GM18511 (cell line): ENCODE measurements at regions not wholly inside any gene's neighbourhood (a gene's known extent, or its start where the extent isn't known, plus 50 kb on each side); places are given as distances from the start of the nearest gene placed in this dataset.

Experiments used
- ATAC-seq: cut with Tn5 transposase; IDR thresholded peaks from one replicate; pipeline ENCODE4 v1.9.1; 2021; ENCODE audit warnings: mild to moderate bottlenecking, moderate library complexity; ENCODE audit not compliant: unreplicated experiment

- no peak for ATAC-seq
These were observed 386.6 kb upstream of the THBS1 start for GRCh38 chr15:39194106-39194830.

DNA sequence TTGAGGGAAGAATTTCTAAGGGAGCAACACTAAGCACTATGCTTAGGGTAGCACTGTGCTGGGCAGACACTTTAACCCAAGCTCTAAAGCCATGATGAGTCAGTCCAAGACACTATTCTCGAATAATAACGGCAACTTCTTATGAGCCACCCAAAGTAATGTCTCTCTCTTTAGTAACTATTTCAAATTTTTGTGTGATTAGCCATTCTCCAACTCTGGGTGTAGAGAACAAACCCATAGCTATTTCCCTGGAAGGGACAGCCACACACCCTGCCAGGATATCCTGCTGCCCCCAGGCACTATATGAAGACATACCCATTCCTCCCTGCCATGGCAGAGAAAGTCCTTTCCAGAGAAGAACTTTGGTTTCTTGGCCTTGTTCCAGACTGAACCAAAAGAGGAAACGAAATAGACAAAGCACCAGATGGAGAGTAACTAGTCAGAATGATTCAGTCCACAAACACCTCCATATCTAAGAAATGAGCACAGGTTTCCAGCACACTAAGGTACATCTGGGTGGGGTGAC is 384.9 kb upstream of the THBS1 start:
- no peak for ATAC-seq

- no peak for ATAC-seq
These were observed 382.6 kb upstream of the THBS1 start for GRCh38 chr15:39198044-39199000.

GRCh38 chr15:39199076-39199475 is 381.8 kb upstream of the THBS1 start:
- ATAC-seq, result no peak

- no peak for ATAC-seq
These were observed 380.3 kb upstream of the THBS1 start for GRCh38 chr15:39200586-39200985.

DNA sequence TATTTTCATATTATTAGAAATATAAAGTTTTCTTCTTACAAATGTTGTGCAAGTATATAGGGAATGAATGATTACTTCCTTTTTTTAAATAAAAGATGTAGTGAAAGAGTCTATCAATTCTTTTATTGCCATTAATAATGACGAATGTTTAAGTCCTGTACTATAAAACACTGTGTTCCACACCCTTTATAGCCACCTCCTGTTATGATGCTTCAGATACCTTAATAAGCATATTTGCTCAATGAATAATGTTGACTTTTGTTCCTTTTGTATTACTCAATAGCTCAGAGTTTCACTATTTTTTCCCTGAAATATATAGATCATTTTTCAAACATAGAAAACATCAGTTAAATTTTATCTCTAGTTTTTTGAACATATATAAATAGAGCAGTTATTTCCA is 378.2 kb upstream of the THBS1 start:
- no peak for ATAC-seq

DNA sequence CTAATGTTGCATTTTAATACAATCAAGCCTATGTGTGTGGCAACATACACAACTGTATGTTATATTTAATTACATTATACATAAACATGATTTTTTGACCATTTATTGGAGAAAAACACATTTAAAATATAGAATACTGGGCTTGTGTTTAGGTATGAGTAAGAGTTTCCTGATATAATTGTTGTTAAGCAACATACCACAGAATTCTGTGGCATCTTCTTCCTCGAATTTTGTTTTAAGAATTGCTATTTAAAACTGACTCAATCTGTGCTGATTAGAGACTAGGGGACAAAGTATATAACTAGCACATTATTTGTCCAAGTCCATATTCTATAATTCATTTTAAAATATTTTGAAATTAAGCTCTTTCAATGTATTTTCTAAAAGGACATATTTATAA is 376.8 kb upstream of the THBS1 start:
- no peak for ATAC-seq

- ATAC-seq, result no peak
These were observed 375.8 kb upstream of the THBS1 start for GRCh38 chr15:39205081-39205480.

- no peak for ATAC-seq
These were observed 375.1 kb upstream of the THBS1 start for GRCh38 chr15:39205506-39206371.

DNA sequence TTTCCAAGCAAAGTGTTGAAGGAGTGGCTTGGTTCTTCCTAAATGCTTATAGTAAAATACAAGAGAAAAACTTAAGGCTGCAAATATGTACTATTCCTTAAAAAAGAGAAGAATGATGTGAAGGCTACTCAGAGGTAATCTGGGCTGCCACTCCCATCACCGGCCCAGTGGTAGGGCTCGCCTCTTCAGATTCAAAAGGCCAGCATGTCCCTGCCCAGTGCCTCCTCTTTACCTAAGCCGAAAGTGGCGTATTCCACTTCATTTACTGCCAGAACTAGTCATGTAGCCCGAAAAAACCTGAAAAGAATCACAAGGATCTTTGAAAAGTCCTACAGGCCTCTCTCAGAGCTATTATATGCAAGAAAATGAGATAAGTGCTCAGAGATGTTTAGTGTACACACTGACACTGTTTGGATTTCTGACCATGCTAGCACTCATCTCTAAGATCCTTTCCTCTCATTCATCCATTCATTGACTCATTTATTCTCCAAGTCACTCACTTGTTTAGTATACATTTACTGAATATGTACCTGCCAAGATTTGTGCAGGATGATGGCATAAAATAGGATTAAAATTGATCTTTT is 373.3 kb upstream of the THBS1 start:
- no peak for ATAC-seq

DNA sequence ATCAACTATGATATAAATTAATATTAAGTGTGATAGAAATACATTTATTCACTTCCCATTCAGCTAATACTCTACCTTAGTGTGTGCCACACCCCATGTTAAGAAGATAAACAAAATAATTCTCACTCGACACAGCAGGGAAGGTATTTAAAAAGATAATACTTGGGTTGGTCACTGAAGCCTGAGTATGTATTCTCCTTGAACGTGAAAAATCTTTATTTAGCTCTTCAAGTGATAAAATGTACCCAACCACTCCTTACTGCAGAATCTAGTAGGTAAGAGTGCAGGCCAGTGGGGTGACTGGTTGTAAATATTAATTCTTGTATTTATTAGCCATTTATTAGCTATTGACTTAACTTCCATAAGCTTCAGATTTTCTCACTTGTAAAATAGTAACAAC is 372.7 kb upstream of the THBS1 start:
- no peak for ATAC-seq

DNA sequence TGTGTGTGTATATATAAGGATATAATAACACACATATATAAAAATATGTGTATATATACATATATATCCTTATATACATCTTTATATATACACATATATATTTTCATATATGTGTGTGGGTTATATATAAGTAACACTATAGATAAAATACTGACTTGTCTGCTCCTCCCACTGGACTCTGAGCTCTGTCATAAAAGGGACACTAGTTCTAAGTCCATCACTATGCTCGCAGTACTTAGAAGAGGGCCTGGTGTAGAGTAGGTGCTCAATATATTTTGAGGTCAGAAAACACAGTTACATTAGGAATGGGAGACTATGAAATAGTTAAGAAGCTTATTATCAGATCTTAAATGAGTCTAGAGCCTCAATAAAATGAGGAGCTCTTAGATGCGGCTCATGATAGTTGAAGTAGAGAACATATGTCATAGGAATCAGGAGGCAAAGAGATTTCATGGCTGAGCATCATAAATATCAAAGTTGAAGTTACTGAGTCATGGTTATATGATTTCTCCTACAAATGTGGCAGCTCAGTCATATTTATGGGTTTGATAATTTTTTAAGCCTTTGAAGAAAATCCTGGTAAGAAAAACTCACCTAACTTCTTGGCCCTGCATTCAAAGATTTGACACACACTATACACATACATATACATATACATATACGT is 371.2 kb upstream of the THBS1 start:
- ATAC-seq, result no peak

GRCh38 chr15:39211108-39211979 is 369.5 kb upstream of the THBS1 start:
- ATAC-seq, result no peak

DNA sequence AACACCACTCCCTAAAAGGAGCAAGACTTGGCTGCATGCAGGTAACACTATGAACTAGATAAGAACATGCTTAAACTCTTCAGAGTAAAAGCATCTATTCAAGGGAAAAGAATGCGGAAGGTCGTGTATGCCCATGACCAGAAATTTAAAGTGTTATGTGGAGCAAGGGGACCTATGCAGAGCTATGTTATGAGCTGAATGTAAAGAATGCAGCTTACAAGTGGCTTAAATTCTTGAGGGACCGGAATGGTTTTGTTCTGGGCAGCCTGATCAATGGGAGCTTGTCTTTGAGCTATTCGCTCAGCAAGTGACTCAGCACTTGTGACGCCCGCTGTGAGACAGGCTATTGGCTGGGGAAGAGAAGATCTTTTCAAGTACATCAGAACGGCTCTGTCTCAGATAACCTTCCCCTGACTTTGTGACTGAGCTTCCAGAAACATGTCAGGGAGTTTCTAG is 367.5 kb upstream of the THBS1 start:
- no peak for ATAC-seq

GRCh38 chr15:39215015-39215414 is 365.9 kb upstream of the THBS1 start:
- ATAC-seq, result no peak

DNA sequence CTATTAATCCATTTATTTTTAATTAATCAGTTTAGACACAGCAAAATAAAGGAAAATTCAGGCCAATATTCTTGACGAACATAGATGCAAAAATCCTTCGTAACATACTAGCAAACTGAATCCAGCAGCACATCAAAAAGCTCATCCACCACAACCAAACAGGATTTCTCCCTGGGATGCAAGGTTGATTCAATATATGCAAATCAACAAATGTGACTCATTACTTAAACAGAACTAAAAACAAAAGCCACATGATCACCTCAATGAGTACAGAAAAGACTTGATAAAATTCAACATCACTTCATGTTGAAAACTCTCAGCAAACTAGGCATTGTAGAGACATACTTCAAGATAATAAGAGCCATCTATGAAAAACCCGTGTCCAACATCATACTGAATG is 364.1 kb upstream of the THBS1 start:
- ATAC-seq, result no peak

DNA sequence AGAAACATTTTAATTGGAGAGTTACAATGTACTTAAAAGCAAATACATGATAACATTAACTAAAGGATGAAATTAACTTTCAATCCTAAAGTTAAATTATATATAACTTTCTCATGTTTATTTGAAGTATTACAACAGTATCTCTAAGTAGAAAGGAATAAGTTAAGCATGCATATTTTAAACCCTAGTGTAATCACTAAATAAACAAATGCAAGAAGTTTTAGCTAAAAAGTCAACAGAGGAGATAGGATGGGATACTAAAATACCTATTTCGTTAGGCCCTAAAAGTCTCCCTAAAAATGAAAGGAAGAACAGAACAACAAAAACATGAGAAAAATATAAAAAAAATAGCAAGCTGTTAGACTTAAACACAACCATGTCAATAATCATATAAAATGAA is 361.3 kb upstream of the THBS1 start:
- no peak for ATAC-seq

DNA sequence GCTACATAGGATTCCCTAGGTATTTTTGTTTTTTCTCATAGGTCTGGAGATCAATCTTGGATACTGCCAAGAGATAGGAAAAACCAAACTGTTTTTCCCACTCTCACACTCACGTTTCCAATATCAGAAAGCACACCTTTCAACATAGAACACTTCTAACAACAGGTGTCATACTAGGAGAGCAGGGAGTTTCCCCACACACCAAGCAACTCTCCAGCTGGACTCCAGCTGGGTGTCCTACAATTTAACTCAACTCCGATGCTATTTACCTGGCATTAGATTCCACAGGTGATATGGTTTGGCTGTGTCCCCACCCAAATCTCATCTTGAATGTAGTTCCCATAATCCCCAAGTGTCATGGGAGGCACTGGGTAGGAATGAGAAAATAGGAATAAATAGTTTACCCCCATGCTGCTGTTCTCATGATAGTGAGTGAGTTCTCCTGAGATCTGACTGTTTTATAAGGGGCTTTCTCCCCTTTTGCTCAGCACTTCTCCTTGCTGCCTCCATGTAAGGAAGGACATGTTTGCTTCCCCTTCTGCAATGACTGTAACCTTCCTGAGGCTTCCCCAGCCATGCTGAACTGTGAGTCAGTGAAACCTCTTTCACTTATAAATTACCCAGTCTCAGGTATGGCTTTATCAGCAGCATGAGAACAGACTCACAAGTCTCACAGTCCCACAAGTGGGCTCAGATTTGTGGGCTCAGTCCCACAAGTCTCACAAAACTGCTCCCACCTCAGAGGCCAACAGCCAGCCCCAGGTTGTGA is 354.5 kb upstream of the THBS1 start:
- ATAC-seq, result no peak
